ENCODE measurements at regions not wholly inside any gene's neighbourhood (a gene's known extent, or its start where the extent isn't known, plus 50 kb on each side); places are given as distances from the start of the nearest gene placed in this dataset.

DNA sequence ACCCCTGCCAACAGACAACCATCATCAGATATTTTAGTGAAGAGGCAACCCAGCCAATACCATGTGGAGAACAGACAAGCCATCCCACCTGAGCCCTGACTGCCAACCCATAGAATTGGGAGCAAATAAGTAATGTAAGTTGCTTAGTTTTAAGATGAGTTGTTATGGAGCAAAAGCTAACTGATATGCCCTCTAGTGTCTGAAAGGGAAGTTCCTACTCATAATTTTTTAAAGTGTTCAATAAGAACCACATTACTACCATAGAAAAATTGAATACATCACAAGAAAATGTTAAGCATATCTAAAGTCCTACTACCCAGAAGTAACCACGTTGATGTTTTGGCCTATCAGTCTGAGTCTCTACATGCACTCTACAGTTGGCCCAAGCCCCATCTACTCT, 50.8 kb upstream of the SLC36A4 start:
- DNase-seq (ENCODE audit: low read depth, low spot score) = no peak
- H3K4me3 ChIP-seq (ENCODE audit: low read depth, low read length) = no peak overlapping the region
- TF ChIP-seq, protein P1, sequence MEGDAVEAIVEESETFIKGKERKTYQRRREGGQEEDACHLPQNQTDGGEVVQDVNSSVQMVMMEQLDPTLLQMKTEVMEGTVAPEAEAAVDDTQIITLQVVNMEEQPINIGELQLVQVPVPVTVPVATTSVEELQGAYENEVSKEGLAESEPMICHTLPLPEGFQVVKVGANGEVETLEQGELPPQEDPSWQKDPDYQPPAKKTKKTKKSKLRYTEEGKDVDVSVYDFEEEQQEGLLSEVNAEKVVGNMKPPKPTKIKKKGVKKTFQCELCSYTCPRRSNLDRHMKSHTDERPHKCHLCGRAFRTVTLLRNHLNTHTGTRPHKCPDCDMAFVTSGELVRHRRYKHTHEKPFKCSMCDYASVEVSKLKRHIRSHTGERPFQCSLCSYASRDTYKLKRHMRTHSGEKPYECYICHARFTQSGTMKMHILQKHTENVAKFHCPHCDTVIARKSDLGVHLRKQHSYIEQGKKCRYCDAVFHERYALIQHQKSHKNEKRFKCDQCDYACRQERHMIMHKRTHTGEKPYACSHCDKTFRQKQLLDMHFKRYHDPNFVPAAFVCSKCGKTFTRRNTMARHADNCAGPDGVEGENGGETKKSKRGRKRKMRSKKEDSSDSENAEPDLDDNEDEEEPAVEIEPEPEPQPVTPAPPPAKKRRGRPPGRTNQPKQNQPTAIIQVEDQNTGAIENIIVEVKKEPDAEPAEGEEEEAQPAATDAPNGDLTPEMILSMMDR (IDR thresholded peaks at IDR 0.05; ENCODE audit: low read depth, low read length) = peak; percentile 31
- in situ Hi-C loops (cut with HindIII; ENCODE audit: low sequenced_read_pairs) = no loop called here

DNA sequence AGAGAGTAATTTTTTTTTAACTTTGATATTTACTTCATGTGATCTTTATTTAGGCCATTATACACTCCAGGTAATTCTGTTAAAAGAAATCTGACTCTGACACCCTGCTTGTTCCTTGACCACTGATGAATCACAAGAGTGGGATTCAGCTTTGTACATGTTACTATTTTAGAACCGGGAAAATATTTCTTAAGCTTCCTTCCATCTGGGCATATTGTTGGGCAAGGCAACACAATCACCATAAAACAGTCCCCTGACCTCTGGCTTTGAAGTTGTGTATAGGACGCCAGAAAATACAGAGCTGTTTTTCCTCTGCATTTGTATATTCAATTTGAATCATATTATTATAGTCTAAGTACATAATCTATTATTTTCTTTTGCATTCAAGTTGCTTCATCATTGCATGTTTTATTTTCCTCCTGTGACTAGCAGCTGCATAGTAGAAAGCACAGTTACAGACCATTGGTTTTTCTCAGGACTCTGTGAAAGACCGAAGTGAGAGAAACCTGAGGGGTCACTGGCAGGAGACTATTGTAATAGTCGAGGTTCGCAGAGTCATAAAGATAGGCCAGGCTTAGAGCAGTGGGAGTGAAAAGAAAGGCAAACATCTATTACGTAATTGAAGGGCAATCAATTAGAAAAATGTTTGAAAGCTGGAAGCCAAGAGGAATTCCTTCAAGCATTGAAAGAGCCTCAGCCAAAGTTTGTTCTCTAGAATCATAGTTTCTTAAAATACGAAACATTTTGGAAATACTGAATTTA, 51.8 kb upstream of the SLC36A4 start:
- TF ChIP-seq, protein P1 (IDR thresholded peaks at IDR 0.05; ENCODE audit: low read depth, low read length) = no peak
- no peak for DNase-seq (ENCODE audit: low read depth, low spot score)
- in situ Hi-C loops (cut with HindIII; ENCODE audit: low sequenced_read_pairs) = no loop called here
- no peak overlapping the region for H3K4me3 ChIP-seq (ENCODE audit: low read depth, low read length)

DNA sequence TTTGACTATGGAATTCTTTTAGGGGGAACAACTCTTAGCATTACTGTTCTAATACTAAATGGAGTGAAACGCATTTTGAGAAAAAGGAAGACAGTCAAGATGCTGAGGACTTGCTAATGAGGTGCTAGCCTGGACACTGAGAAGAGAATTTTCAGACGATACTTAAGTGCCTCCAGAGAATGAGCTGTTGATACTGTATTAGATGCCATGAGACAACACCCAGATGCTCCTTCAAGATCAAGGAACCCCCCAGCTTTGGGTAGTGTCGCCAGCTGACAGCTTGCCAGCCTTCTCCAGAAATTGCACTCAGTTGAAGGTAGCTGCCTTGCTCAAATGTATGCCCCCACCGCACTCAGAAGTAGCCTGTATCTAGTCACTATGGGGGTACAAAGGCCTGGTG, 52.5 kb upstream of the SLC36A4 start:
- in situ Hi-C loops (cut with HindIII; ENCODE audit: low sequenced_read_pairs) = no loop called here
- DNase-seq (ENCODE audit: low read depth, low spot score) = no peak
- H3K4me3 ChIP-seq (ENCODE audit: low read depth, low read length) = no peak overlapping the region
- TF ChIP-seq, protein P1 (IDR thresholded peaks at IDR 0.05; ENCODE audit: low read depth, low read length) = no peak

DNA sequence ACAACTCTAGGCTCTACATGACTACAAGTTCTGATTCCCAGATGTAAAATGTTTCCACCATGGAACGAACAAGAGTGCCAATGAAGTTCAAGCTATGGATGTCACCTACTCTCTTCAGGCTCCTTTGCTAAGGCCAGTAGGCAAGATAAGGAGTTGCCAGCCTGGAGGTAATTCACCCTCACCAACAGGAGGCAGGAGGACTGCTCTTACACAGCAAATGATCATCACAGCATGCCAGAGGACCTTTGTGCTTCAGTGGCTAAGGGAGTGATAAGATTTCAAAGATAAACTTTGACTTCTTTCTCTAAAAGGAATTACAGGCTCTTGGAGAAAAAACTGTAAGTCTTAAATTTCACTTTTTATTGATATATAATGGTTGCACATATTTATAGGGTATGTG, 54.1 kb upstream of the SLC36A4 start:
- in situ Hi-C loops (cut with HindIII; ENCODE audit: low sequenced_read_pairs) = no loop called here
- no peak for DNase-seq (ENCODE audit: low read depth, low spot score)
- no peak overlapping the region for H3K4me3 ChIP-seq (ENCODE audit: low read depth, low read length)
- TF ChIP-seq, protein P1 (IDR thresholded peaks at IDR 0.05; ENCODE audit: low read depth, low read length) = no peak

DNA sequence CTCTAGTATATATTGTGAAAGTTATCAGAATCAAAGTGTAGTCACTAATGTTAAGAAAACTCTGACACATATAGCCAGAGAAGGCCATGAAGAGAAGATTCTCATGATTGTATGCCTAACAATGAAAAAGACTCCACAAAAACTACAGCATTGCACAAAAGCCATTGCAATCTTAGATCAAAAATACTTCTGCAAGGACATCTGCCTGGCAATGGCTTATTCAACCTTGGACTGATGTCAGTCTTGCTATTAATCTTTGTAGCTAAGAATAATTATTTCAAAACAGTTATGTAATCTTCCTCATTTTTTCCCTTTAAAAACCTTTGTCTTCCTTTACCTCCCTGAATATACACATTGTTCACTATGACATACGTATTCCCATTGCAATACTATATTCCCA, 55.3 kb upstream of the SLC36A4 start:
- TF ChIP-seq, protein P1 (IDR thresholded peaks at IDR 0.05; ENCODE audit: low read depth, low read length) = no peak
- no peak overlapping the region for H3K4me3 ChIP-seq (ENCODE audit: low read depth, low read length)
- no peak for DNase-seq (ENCODE audit: low read depth, low spot score)
- in situ Hi-C loops (cut with HindIII; ENCODE audit: low sequenced_read_pairs) = no loop called here

DNA sequence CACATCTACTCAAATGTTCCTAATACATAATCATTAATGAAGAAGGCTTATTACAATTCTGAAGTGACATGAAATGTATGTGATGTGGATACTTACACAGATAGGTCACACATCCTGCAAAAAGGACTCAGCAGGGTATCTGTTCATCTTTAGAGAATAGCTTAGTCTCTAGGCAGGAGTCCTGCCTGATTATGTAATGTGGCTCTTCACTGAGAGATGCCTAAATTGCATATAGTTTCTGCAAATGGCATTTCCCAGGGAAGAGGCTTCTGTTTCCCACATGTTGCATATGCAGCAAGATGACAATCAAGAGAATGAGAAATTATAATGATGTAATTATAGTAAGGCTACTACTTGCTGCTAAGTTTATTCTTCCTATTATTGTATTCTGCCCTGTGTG, 58.8 kb upstream of the SLC36A4 start:
- H3K4me3 ChIP-seq (ENCODE audit: low read depth, low read length) = no peak overlapping the region

More for the DNA sequence above, 58.8 kb upstream of the SLC36A4 start:
- in situ Hi-C loops (cut with HindIII; ENCODE audit: low sequenced_read_pairs) = no loop called here
- no peak for DNase-seq (ENCODE audit: low read depth, low spot score)
- TF ChIP-seq, protein P1 (IDR thresholded peaks at IDR 0.05; ENCODE audit: low read depth, low read length) = no peak
